ENCODE measurements at regions not wholly inside any gene's neighbourhood (a gene's known extent, or its start where the extent isn't known, plus 50 kb on each side); places are given as distances from the start of the nearest gene placed in this dataset.
"Not testable (repeated sequence)": the region's sequence is repeated elsewhere in the genome, so short reads cannot be mapped to it uniquely, and the experiment has no call there.

- Mint-ChIP-seq H3K4me1 (ENCODE audit: low read depth, unreplicated experiment) (peaks cover 8% of the 10 kb centered on the region), H3K27me3 (ENCODE audit: insufficient read depth, unreplicated experiment) (no peaks in the 10 kb centered on the region), H3K36me3 (ENCODE audit: insufficient read depth, unreplicated experiment) (no peaks in the 10 kb centered on the region), H3K27ac (ENCODE audit: unreplicated experiment) (peak overlapping the region; percentile 67), H3K9me3 (ENCODE audit: unreplicated experiment) (peaks cover 8% of the 10 kb centered on the region), H3K4me3 (ENCODE audit: unreplicated experiment) (no peak overlapping the region)
- intact Hi-C loops (cut with micrococcal nuclease; ENCODE audit: unreplicated experiment): loop anchor here (1.0 to 10.0 kb wide), 6 partner anchors 43 to 435 kb away; no protein-coding TSS in a partner anchor
- TF ChIP-seq, protein P1, sequence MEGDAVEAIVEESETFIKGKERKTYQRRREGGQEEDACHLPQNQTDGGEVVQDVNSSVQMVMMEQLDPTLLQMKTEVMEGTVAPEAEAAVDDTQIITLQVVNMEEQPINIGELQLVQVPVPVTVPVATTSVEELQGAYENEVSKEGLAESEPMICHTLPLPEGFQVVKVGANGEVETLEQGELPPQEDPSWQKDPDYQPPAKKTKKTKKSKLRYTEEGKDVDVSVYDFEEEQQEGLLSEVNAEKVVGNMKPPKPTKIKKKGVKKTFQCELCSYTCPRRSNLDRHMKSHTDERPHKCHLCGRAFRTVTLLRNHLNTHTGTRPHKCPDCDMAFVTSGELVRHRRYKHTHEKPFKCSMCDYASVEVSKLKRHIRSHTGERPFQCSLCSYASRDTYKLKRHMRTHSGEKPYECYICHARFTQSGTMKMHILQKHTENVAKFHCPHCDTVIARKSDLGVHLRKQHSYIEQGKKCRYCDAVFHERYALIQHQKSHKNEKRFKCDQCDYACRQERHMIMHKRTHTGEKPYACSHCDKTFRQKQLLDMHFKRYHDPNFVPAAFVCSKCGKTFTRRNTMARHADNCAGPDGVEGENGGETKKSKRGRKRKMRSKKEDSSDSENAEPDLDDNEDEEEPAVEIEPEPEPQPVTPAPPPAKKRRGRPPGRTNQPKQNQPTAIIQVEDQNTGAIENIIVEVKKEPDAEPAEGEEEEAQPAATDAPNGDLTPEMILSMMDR (IDR thresholded peaks at IDR 0.05; ENCODE audit: insufficient read depth in 1 of 2, low read depth in 1 of 2, low read length in 1 of 2, severe bottlenecking in 1 of 2, unreplicated experiment in 1 of 2): peak; percentile 25 to 39
- peaks cover 20% of the 10 kb centered on the region for H3K4me1 ChIP-seq
- ChIA-PET CTCF (interaction anchor here (0.6 to 1.3 kb wide), 4 partner anchors 27 to 140 kb away, joined by 3 to 4 read pairs (median 3); no protein-coding TSS in a partner anchor), POLR2A (interaction anchor here (0.6 kb wide), 1 partner anchor 237 kb away, joined by 6 read pairs; no protein-coding TSS in a partner anchor)
- H3K36me3 ChIP-seq (ENCODE audit: control insufficient read depth, insufficient read depth, low read length): no peaks in the 10 kb centered on the region
- BruUV-seq (replicated peaks): no TSS peak
- H3K9me3 ChIP-seq: 0 out of 2 replicates have a peak, but pooled peaks cover 3% of the 10 kb centered on the region
- no peaks in the 10 kb centered on the region for H3K27me3 ChIP-seq (replicated peaks; ENCODE audit: control insufficient read depth, insufficient read depth, low read length)
- DNase-seq: peak; percentile 72 to 82
- no peak overlapping the region for H3K4me3 ChIP-seq (ENCODE audit: low read depth, low read length)
These were observed 140.3 kb upstream of the PGRMC2 start for GRCh38 chr4:128427832-128428366.

- Mint-ChIP-seq H3K27me3 (ENCODE audit: insufficient read depth, unreplicated experiment) (no peaks in the 10 kb centered on the region), H3K9me3 (ENCODE audit: unreplicated experiment) (peaks cover 8% of the 10 kb centered on the region), H3K4me3 (ENCODE audit: unreplicated experiment) (no peak overlapping the region), H3K27ac (ENCODE audit: unreplicated experiment) (no peak overlapping the region), H3K36me3 (ENCODE audit: insufficient read depth, unreplicated experiment) (no peaks in the 10 kb centered on the region), H3K4me1 (ENCODE audit: low read depth, unreplicated experiment) (peaks cover 8% of the 10 kb centered on the region)
- intact Hi-C loops (cut with micrococcal nuclease; ENCODE audit: unreplicated experiment): loop anchor here (10.0 kb wide), 1 partner anchor 200 kb away; no protein-coding TSS in a partner anchor
- TF ChIP-seq, protein P1 (IDR thresholded peaks at IDR 0.05; ENCODE audit: insufficient read depth in 1 of 2, low read depth in 1 of 2, low read length in 1 of 2, severe bottlenecking in 1 of 2, unreplicated experiment in 1 of 2): no peak
- ChIA-PET POLR2A (no interaction called here), CTCF (no interaction called here)
- no peak for DNase-seq
- 0 out of 2 replicates have a peak, but pooled peaks cover 3% of the 10 kb centered on the region for H3K9me3 ChIP-seq
- H3K36me3 ChIP-seq (ENCODE audit: control insufficient read depth, insufficient read depth, low read length): no peaks in the 10 kb centered on the region
- H3K4me3 ChIP-seq (ENCODE audit: low read depth, low read length): no peak overlapping the region
- BruUV-seq (replicated peaks): no TSS peak
- H3K4me1 ChIP-seq: peaks cover 20% of the 10 kb centered on the region
- H3K27me3 ChIP-seq (replicated peaks; ENCODE audit: control insufficient read depth, insufficient read depth, low read length): no peaks in the 10 kb centered on the region
These were observed 137.2 kb upstream of the PGRMC2 start for GRCh38 chr4:128424527-128425497.

DNA sequence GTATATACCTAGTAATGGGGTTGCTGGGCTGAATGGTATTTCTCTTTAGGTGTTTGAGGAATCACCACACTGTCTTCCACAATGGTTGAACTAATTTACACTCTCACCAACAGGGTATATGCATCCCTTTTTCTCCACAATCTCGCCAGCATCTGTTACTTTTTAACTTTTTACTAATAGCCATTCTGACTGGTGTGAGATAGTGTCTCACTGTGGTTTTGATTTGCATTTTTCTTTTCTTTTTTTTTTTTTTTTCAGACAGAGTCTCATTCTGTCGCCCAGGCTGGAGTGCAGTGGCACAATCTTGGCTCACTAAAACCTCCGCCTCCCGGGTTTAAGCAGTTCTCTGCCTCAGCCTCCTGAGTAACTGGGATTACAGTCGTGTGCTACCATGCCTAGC, 134.7 kb upstream of the PGRMC2 start:
- H3K36me3 ChIP-seq (ENCODE audit: control insufficient read depth, insufficient read depth, low read length); POLR2A ChIA-PET; CTCF ChIA-PET; DNase-seq; H3K9me3 ChIP-seq; H3K4me3 Mint-ChIP-seq (ENCODE audit: unreplicated experiment); H3K9me3 Mint-ChIP-seq (ENCODE audit: unreplicated experiment); H3K27me3 Mint-ChIP-seq (ENCODE audit: insufficient read depth, unreplicated experiment); H3K4me3 ChIP-seq (ENCODE audit: low read depth, low read length); H3K4me1 Mint-ChIP-seq (ENCODE audit: low read depth, unreplicated experiment); H3K27me3 ChIP-seq (replicated peaks; ENCODE audit: control insufficient read depth, insufficient read depth, low read length); BruUV-seq (replicated peaks); H3K36me3 Mint-ChIP-seq (ENCODE audit: insufficient read depth, unreplicated experiment); H3K27ac Mint-ChIP-seq (ENCODE audit: unreplicated experiment); H3K4me1 ChIP-seq: not testable (repeated sequence)
- intact Hi-C loops (cut with micrococcal nuclease; ENCODE audit: unreplicated experiment): loop anchor here (10.0 kb wide), 1 partner anchor 197 kb away; no protein-coding TSS in a partner anchor

Measured in Caco-2 (cell line).